ENCODE measurements at regions not wholly inside any gene's neighbourhood (a gene's known extent, or its start where the extent isn't known, plus 50 kb on each side); places are given as distances from the start of the nearest gene placed in this dataset.

- Histone ChIP-seq H3K27me3 (ENCODE audit: control insufficient read depth in 3 of 3, insufficient read depth in 3 of 3, low read depth in 1 of 3, low read length in 3 of 3) (no peaks in the 10 kb centered on the region), H3K4ac (ENCODE audit: low read length) (no peak overlapping the region), H4K8ac (ENCODE audit: low read depth, low read length) (no peak overlapping the region), H3K9ac (ENCODE audit: low read depth, low read length, poor library complexity) (no peak overlapping the region), H3K23ac (ENCODE audit: low read depth, low read length, poor library complexity) (no peak overlapping the region), H2AFZ (ENCODE audit: low read length) (no peak overlapping the region), H3K14ac (ENCODE audit: low read length) (no peak overlapping the region), H2BK15ac (ENCODE audit: low read length) (no peak overlapping the region), H3K36me3 (replicated peaks in 1 of 2; ENCODE audit: control insufficient read depth in 2 of 2, insufficient read depth in 2 of 2, low read length in 2 of 2) (no peaks in the 10 kb centered on the region), H2AK5ac (ENCODE audit: low read depth, low read length) (no peak overlapping the region), H3K4me1 (ENCODE audit: control insufficient read depth in 2 of 2, insufficient read depth in 1 of 2, low read depth in 1 of 2, low read length in 2 of 2) (no peaks in the 10 kb centered on the region), H2BK120ac (ENCODE audit: low read depth, low read length) (no peak overlapping the region), H4K91ac (ENCODE audit: low read depth, low read length, poor library complexity) (no peak overlapping the region), H3K9me3 (replicated peaks in 1 of 2; ENCODE audit: control insufficient read depth in 2 of 2, insufficient read depth in 1 of 2, low read depth in 1 of 2, low read length in 2 of 2) (no peaks in the 10 kb centered on the region), H2BK12ac (ENCODE audit: low read length) (no peak overlapping the region), H3K4me3 (ENCODE audit: low read length in 2 of 2) (no peak overlapping the region), H3K79me1 (ENCODE audit: low read depth, low read length) (no peaks in the 10 kb centered on the region), H2BK5ac (ENCODE audit: low read length) (no peak overlapping the region), H3K18ac (ENCODE audit: low read length) (no peak overlapping the region), H3K4me2 (ENCODE audit: insufficient read depth, low read length, poor library complexity, severe bottlenecking) (no peak overlapping the region), H3K27ac (replicated peaks; ENCODE audit: low read length) (no peak overlapping the region)
- DNase-seq (ENCODE audit: low spot score) = no peak
- no CpG with 5 or more reads among the region's 1 CpG for WGBS, 2 donors (ENCODE audit: extremely low coverage in 2 of 2, insufficient read length in 2 of 2, insufficient replicate concordance in 1 of 2)
Measured at GRCh38 chr4:71978210-71978835, 53.5 kb upstream of the NPFFR2 start.

DNA sequence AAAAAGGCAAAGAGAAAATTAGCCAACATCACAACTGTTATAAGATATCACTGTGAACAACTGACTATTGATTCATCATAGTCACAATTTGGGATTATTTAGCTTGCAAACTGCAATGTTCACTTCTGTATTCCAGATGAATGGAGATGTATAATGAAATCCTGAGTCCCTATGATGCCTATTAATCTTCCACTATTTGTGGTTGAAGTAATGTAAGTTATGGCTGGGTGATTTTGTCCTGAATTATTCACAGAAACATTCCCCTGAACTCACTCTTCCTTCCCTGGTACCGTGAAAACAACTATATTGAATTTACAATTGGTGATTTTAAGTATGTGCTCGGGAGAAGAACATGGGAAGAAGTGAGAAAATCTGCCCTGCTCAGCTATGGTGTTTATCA lies 50.8 kb upstream of the NPFFR2 start:
- no CpG with 5 or more reads among the region's 2 CpGs for WGBS, 2 donors (ENCODE audit: extremely low coverage in 2 of 2, insufficient read length in 2 of 2, insufficient replicate concordance in 1 of 2)
- Histone ChIP-seq H3K4ac (ENCODE audit: low read length) (no peak overlapping the region), H3K9ac (ENCODE audit: low read depth, low read length, poor library complexity) (no peak overlapping the region), H2BK120ac (ENCODE audit: low read depth, low read length) (no peak overlapping the region), H3K4me2 (ENCODE audit: insufficient read depth, low read length, poor library complexity, severe bottlenecking) (no peak overlapping the region), H3K14ac (ENCODE audit: low read length) (no peak overlapping the region), H3K18ac (ENCODE audit: low read length) (no peak overlapping the region), H3K9me3 (replicated peaks in 1 of 2; ENCODE audit: control insufficient read depth in 2 of 2, insufficient read depth in 1 of 2, low read depth in 1 of 2, low read length in 2 of 2) (no peaks in the 10 kb centered on the region), H2BK12ac (ENCODE audit: low read length) (no peak overlapping the region), H2AK5ac (ENCODE audit: low read depth, low read length) (no peak overlapping the region), H3K36me3 (replicated peaks in 1 of 2; ENCODE audit: control insufficient read depth in 2 of 2, insufficient read depth in 2 of 2, low read length in 2 of 2) (no peaks in the 10 kb centered on the region), H3K4me3 (ENCODE audit: low read length in 2 of 2) (no peak overlapping the region), H2AFZ (ENCODE audit: low read length) (no peak overlapping the region), H2BK5ac (ENCODE audit: low read length) (no peak overlapping the region), H4K8ac (ENCODE audit: low read depth, low read length) (no peak overlapping the region), H4K91ac (ENCODE audit: low read depth, low read length, poor library complexity) (no peak overlapping the region), H3K23ac (ENCODE audit: low read depth, low read length, poor library complexity) (no peak overlapping the region), H3K79me1 (ENCODE audit: low read depth, low read length) (no peaks in the 10 kb centered on the region), H2BK15ac (ENCODE audit: low read length) (no peak overlapping the region), H3K4me1 (ENCODE audit: control insufficient read depth in 2 of 2, insufficient read depth in 1 of 2, low read depth in 1 of 2, low read length in 2 of 2) (no peaks in the 10 kb centered on the region), H3K27ac (replicated peaks; ENCODE audit: low read length) (no peak overlapping the region), H3K27me3 (ENCODE audit: control insufficient read depth in 3 of 3, insufficient read depth in 3 of 3, low read depth in 1 of 3, low read length in 3 of 3) (no peaks in the 10 kb centered on the region)
- DNase-seq (ENCODE audit: low spot score) = no peak

All from neuronal stem cell (in vitro differentiated cells).